Stimulated activated CD8-positive, alpha-beta memory T cell treated with anti-CD3 and anti-CD28 coated beads, Interleukin-12 subunit alpha, Interleukin-12 subunit beta, amount 100 ng/mL, for 4 hours (primary cell): ENCODE measurements at regions not wholly inside any gene's neighbourhood (a gene's known extent, or its start where the extent isn't known, plus 50 kb on each side); places are given as distances from the start of the nearest gene placed in this dataset.

ENCODE experiments used
- DNase-seq: peaks from one replicate; pipeline ENCODE4 v3.0.0-alpha.2; 2020; ENCODE audit warnings: low read depth

DNA sequence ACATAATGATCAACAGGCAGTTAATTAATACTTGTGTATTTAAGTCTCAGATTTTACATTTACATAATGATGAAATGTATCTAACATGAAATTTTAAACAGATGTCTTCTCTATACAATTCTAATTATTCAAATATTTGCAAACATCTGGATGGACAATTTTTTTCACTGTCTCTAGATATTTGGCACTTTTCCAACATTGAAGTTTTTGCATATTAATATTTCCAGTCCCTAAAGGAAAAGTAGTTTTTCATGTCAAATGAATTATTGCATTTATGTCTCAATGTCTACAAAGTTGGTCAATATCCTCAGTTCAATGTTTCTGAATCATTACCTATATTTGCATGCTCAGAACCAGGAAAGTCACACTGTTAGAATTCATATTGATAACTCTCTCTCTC, 560.9 kb upstream of the PKDCC start:
- no peak for DNase-seq

DNA sequence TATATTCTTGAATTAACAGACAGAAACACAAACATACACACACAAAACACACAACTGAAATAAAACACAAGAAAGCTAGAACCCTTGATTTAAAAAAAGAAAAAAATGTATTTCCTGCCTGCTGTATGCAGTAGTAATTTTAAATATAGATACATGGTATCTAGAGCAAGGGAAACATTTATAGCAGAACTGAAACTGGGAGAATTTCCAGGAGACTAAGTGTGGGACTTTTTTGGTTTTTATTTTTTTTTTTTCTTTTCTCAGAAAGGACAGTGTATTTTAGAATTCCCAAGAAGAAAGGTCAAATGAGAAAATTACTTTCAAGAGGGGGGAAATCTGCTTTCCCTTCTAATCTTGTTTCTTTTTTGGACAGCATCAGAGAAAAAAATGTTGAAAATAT, 558.9 kb upstream of the PKDCC start:
- DNase-seq, result no peak

DNA sequence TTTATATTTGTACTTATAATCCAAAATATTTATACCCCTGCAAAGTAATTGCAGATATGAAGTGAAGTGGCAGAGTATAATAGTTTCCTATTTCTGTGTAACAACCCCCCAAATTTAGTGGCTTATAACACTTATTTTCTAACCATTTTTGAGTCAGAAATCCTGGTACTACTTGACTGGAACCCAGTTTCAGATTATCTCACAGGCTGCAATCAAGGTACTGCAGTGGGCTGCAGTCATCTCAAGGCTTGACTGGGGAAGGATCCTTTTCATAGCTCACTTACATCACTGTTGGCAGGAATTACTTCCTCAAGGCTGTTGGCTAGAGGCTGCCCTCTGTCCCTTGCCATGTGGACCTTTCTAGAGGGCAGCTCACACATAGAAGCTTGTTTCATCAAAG, 558.2 kb upstream of the PKDCC start:
- no peak for DNase-seq

DNA sequence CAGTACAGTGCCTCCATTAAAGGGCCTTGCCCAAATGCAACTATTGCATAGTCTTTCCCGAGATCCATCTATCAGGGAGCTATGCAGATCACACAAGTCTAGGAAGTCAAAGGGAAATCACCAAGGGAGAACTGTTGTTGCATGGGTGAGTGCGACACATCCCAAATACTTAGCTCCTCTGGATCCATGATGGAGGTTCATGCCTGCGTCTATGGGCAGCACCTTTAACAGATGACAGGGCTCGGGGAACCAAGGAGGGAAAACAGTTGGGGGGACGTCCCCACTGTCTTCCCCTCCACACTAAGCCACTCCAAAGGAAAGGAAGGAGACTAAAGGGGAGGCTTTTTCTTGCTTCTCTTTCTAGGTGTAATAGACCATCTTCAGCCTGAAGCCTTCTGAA, 552.8 kb upstream of the PKDCC start:
- DNase-seq, result no peak

DNA sequence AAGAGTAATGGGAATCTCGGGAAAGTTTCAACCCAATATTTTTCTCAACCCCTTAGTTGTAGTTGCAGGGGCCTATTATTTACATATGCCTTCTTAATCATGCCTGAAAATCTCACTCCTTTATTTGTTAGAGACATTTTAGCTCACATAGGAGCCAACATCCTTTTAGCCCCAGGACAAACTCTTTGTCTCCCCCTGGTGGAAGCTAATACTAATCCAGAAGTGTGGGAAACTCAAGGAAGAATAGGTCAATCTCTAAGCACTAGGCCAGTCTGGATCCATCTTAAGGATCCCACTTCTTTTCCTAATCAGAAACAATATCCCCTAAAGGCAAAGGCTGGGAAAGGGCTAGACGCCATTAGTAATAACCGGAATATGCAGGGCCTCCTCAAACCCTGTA, 550.9 kb upstream of the PKDCC start:
- no peak for DNase-seq

DNA sequence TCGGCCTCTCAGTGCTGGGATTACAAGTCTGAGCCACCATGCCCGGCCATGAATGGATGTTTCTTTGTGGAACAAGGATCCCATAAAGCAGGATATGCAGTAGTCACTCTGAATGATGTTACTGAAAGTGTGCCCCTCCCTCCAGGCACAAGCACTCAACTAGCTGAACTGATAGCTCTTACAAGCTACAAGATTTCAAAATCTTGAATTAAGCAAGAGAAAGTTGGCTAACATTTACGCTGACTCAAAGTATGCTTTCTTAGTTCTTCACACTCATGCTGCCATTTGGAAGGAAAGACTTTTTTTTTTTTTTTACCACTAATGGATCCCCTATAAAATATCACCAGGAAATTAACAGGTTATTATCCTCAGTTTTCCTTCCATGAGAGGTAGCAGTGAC, 549.0 kb upstream of the PKDCC start:
- no peak for DNase-seq

DNA sequence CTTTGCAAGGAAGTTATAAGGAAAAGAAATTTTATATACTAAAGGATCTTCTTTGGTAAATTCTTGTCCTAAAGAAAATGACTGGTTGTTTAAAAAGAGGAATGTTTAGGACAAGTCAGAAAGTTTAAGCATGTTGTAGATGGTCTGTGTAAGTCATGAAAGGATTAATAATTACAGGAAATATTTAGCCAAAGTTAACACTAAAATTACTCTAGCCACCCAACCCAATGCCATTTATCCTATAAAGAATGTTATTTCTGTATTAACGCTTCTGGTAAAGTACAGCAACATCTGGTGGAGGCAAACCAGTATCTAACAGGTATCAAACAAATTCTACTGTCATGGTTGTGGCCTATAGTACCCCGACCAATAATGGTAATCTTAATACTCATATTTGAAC, 546.9 kb upstream of the PKDCC start:
- DNase-seq, result no peak

DNA sequence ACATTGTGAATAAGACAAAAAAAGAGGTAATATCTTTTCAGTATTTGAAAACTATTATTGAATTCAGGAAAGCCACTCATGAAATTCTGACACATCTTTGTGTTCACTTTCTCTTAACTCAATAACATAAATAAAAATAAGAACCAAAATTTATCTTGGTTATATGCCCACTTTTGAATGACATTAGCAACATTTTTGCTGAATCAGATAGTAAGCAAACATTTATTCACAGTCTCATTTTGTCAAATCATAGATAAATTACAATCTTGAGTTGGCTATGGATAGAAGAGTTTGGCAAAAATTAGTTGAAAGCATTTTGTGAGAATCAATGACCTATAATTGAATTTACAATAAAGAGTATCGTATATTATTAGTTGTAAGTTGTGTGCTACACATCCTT, 545.1 kb upstream of the PKDCC start:
- no peak for DNase-seq

DNA sequence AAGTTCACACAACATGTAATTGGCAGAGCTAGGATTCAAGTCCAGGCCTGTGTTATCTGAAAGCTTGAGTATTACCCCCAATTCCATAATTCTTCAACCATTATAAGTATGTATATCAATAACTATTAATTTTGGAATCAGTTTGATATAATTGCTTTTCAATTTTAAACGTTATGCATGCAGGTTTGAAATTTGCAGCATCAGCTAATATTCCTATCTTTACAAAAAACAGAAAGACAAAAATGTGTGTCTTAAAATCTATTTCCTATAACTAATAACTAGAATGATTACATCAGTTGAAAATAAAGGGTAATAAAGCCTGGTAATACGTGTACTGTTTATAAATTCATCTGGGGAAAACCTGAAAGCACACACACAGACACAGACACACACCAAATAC, 543.3 kb upstream of the PKDCC start:
- no peak for DNase-seq

DNA sequence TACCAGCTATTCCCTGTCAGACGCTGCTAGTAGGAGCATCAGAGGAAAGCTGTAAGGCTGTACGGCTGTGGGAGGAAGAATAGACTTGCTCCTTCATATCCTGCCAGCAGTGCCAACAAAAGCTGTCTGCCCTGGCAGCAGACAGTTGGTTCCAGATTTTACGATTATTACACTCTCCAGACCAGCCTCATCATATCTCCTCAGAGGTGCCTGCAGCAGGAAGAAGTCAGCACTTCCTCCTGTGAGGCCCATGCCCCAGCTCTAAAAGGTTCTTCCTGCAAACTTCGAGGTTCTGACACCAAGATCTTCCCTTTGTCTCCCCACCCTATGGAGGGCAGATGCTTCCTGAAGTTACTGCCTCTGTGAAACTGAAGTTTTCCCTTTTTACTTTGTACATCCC, 537.7 kb upstream of the PKDCC start:
- DNase-seq, result no peak

DNA sequence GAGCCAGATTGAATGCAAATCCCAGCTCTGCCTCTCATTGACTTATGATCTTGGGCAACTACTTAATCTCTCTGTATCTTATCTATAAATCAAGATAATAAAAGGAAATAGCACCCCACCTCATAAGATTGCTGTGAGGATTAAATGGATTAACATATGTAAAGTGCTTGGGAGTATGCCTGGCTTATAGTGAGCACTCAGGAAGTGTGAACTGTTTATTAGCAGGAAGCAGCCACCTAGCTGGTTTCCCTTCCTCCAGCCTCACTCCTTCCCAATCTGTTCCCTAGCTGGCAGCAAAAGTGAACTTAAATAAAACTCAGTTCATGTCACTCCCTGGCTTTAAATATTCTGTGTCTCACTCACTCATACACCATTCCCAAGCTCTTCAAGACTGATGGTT, 526.6 kb upstream of the PKDCC start:
- DNase-seq, result no peak

DNA sequence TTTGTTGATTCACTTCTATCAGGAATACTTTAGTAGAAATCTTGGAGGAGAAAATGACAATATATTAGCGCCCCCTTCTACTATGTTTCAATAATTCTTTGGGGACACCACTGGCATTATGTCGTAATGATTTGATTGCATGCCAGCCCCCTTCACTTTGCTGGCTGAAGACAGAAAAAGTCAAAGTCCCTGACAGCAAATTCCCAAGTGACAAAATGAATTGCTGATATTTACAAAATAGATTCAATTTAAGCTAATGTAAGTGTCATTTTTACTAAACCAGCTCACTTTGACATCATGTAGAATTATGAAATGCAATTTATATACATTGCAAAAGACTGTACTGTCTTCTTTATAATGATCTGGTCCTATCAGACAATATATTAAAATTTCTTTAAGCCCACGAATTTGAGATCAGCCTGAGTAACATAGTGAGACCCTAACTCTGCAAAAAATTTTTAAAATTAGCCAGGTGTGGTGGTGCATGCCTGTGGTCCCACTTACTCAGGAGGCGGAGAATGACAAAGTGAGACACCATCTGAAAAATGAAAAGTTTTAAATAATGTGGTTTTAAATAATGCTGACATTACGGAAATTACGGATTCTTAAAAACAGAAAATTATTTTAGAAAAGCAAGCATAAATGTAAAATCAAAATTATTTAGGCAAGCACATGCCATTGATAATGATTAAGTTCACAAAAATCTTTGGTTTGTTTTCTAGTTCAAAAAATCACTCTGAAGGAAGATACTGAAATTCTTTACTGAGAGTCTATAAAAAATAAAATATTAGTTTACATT, 520.1 kb upstream of the PKDCC start:
- DNase-seq, result no peak

DNA sequence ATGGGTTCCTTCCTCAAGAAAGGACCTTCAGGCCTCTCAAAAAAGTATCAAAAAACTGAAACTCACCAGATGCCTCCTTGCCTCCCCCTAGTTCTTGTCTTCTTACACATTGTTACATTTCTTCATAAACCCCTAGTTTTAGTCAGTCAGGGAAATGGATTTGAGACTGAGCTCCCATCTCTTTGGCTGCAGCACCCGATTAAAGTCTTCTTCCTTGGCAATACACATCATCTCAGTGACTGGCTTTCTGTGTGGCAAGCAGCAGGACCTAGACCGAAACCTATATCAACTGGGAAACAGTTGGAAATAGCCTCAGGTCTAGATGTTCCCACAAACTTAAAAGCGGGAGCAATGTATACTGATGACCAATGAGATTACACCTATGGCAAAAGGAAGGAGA, 512.2 kb upstream of the PKDCC start:
- DNase-seq, result no peak

DNA sequence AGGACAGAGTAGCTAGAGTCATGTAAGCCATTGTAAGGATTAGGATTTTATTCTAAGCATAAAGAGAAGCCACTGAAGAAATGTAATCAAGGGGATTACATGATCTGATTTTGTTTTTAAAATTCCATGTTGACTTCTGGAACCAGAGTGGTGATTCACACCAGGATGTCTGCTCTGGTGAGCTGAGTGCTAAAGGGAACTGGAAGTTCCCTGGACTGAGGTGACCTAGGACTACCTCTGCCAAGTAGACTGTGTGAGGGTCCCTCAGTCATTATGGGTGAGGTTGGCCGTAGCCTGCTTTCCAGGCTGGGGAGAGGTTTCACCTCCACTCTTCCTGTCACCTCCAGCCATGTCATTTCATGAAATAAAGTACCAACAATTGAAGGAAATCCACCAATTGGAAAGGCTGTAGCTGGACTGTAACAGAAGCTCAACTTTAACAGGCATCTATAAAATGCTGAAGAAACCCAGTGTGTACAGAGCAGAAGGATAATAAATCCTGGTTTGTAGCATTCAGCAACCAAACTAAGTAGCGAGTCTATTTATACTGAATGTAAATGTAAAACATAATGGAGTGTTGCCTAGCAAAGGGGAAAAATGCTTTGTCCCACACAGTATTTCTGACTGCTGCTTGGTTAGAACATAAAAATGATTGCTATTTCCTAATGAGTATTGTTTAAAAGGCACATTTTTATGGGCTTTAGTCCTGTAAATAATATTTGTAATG, 507.4 kb upstream of the PKDCC start:
- DNase-seq, result no peak

DNA sequence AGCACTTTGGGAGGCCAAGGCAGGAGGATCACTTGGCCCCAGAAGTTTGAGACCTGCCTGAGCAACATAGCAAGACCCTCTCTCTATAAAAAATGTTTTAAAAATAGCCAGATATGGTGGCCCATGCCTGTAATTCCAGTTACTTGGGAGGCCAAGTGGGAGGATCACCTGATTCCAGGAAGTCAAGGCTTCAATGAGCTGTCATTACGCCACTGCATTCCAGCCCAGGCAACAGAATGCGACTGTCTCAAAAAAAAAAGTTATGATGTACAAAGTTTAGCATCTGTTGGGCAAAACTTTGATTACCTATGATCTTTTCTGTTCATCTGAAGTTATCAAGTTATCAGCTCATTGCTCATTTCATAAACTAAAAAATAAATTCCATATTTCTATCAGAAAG, 504.1 kb upstream of the PKDCC start:
- DNase-seq, result no peak

DNA sequence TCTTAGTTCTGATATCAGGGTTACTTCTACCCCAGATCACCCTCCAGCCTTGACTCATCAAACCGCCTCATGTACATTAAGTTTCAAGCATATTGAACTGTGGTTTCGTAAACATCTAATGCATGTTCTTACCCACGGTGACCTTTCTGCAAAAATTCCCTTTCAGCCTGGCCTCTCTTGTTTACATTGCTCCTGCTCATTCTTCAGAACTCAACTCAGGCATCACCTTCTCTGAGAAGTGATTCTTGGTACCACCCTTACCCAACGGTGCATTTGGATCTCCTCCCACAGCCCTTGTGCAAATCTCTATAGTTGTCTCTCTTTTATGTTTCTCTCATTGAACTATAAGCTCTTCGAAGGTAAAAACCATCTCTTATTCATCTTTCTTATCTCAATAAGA, 503.1 kb upstream of the PKDCC start:
- DNase-seq, result no peak

DNA sequence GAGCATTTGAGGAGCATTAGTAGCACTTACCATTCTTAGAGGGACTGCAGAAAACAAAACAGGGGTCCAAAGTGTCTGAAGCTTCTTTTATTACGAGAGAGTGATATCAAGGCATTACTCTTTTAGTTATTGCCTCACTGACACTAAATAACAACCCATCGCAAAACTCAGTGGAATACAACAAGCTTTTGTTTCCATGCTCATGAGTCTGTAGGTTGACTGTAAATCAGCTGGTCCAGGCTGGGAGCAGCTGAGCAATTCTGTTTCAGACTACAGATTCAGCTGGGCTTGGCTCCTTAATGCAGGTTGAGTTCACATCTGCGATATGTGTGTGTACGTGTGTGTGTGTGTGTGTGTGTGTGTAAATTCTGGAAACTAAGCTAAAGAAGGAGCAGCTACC, 501.8 kb upstream of the PKDCC start:
- no peak for DNase-seq

DNA sequence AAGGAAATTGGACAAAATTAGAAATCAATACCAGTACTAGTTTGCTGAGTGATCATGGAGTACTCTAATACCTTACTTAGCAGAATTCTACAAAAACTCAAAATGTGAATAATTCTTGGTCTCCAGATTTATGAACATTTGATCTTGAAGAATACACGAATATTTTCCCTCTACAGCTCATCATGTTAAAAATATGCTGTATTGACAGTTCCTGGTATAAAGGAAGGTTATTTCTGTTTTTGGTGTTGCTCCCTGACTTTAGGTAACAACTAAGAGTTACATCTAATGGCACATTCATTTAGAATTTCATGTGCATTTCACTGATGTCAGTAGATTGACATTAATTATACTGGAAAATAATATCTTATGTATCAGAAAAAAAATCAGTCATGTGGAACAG, 479.2 kb upstream of the PKDCC start:
- no peak for DNase-seq

DNA sequence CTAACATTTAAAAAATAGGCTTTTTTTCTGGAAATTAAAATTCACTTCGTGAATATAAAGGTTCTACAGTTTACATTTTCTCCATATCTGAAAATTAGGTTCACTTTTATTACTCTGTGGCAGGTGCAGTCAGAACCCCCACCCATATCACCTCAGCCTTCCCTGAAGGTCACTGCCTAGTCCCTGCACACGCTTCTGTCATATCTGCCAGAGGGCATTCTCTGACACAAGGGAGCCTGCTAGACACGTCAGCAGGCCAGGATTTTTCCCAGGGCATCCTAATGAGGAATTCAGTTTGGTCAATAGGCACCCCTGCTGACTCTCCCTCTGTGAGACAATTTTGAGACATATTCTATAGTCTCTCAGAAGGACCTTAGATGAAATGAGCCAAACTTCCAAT, 475.7 kb upstream of the PKDCC start:
- DNase-seq, result no peak

DNA sequence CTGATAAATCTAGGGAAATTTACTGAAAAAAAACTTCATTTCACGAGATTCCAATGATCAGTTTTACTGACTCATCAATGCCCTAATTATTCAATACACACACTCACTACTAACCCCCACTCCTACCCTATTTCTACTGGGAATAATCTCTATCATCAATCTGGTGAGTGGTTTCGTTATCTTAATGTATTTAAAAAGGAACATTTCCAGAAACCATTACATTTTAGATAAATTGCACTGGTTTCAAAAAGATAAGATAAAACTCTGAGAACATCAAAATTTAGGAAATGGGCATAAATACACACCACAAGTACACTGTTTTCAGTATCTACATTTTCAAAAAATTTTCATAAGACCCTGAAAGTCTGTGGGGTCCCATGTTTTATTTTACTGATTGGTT, 471.4 kb upstream of the PKDCC start:
- DNase-seq, result no peak

DNA sequence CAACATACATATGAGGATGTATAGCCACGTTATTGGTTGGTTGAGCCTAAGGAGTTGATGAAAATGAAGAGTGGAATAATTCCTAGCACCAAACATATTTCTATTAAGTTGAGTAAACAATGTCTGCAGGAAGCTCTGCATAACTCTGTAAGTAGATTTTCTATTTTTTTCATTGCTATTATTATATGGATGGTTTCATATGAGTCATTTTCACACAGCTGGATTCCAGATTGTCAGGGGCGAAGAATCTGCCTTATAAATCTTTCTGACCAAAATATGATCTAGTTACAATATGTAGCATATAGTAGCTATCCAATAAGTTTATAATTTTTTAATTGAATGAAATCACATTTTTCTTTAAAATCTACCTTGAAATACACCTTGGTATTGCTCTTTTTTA, 468.0 kb upstream of the PKDCC start:
- DNase-seq, result no peak

DNA sequence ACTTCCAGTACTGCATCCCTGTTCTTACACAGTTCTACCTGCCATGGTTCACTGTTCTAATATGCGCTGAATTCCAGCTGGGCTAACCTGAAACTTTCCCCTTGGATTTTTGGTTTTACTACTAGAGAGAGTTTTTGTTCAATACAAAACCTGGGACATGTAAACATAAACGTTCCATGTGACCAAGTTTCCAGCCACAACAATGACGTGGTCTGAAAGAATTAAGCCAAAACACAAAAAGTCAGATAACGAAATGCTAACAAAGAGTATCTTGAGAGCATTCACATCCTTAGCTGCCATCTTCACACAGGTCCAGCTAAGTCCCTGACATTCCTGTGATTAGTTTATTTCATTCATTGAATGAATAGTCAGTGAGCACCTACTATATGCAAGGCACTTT, 467.0 kb upstream of the PKDCC start:
- DNase-seq, result no peak

DNA sequence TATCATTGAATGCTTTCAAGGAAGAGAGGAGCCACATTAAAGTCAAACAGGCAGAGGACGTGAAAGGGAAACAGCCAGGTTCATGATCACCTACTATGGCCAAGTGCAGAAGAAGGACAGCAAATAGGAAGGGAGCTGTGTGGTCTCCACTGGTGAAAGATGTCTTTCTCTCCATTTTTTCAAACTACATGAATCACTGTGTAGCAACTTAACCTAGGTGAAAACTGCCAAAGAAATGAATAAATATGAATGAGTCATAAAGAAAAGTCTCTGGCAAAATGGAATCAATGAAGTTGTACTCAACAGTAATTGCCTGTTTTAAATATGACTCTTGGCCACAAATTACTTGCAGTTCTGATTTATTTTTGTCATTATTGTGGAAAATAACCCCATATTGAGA, 452.6 kb upstream of the PKDCC start:
- DNase-seq, result no peak

DNA sequence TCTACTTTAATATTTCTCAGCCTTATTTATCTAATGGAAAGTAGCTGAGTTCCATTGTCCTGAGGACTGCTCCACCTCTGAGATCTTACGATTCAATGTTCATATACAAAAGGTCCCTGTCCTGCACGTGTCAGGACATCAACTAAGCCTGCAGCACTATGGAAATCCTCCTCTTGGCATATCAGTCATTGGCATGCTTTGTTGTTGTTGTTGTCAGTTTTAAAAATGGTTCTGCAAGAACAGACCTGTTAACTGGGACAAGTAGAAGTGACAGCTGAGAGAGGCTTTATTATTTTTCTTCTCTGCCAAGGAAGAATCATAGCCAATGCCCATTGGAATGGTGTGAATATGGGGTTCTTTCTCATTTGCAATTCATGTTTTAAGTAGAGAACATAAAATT, 450.1 kb upstream of the PKDCC start:
- no peak for DNase-seq
